Occipital lobe (tissue), 1 donor: ENCODE measurements at regions not wholly inside any gene's neighbourhood (a gene's known extent, or its start where the extent isn't known, plus 50 kb on each side); places are given as distances from the start of the nearest gene placed in this dataset.

Experiments used
- DNase-seq: peaks from one replicate; lab custom pipeline; 2025; lab: John Stamatoyannopoulos, UW

- no peak for DNase-seq
Measured at GRCh38 chr12:94027561-94027960, 120.8 kb upstream of the PLXNC1 start.

- no peak for DNase-seq
Measured at GRCh38 chr12:94031763-94032162, 116.6 kb upstream of the PLXNC1 start.

DNA sequence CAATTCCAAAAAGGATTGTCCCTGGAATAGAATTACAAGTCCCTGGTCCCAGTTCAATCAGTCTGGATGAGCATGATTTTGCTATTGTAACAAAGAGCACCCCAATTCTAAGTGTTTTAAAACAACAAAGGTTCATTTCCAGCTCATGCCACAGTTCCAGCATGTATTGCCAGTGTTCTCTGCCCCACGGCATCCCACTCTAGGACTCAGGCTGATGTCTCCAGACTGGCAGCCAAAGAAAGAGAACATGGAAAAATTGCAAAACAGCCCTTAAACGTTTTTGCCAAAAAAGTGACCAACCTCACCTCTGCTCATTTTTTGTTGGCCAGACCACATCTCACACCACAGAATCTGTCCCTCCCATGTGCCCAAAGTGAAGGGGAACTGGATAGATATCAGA is 116.0 kb upstream of the PLXNC1 start:
- DNase-seq: no peak

- no peak for DNase-seq
Measured at GRCh38 chr12:94033101-94033500, 115.3 kb upstream of the PLXNC1 start.

DNA sequence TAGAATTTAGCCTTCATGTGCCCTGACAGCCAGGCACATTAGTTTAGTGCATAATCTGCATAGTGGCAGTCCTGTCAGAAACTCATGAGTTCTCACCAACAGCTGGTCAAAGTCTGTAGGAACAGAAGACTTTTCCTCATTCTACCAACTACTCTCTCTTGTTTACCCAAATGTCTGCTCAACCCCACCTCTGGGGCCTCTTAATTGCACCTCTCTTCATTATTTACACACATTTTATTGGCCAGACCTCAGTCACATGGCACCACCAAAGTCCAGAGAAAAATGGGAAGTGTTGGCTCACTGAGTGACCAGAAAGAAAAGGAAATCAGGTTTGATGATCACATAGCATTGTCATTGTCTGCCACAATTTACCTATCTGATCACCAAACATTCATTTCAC is 114.6 kb upstream of the PLXNC1 start:
- no peak for DNase-seq

DNA sequence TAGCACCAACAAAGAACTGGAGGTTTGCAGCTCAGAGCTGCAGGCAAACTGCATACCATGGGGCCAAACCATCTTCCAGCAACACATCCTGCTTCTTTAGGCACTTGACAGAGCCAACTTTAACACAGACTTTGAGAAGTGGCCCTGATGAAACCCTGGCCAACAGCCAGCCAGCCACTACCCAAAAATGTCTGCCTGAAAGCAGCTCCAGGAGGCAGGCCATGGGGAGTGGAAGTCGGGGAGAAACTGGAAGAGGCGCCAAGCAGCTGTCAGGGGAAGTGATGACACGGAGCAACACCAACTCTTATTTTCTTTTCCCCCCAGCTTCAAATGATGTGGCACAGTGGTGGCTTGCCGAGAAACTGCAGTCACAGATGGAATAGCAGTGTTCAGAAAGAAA is 110.9 kb upstream of the PLXNC1 start:
- DNase-seq: no peak

GRCh38 chr12:94038605-94039004 is 109.8 kb upstream of the PLXNC1 start:
- DNase-seq: no peak

DNA sequence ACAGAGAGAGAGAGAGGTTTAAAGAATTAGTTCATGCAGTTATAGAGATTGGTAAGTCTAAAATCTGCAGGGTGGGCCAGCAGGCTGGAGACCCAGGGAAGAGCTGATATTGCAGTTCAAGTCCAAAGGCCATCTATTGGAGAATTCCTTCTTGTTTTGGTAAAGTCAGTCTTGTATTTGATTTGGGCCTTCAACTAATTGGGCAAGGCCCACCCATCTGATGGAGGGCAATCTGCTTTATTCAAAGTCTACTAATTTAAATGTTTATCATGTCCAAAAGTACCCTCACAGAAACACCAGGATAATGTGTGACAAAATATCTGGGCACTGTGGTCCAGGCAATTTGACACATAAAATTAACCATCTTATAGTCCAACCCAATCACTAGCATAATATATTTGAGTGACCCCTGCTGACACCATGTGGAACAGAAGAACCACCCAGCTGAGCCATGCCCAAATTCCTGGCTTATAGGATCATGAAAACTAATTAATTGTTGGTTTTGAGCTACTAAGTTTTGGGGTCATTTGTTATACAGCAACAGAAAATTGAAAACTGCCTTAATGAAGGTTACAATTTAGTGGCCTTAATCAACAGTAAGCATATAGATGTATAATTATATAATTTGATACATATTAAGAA is 109.1 kb upstream of the PLXNC1 start:
- no peak for DNase-seq

- no peak for DNase-seq
Measured at GRCh38 chr12:94039914-94040313, 108.5 kb upstream of the PLXNC1 start.

DNA sequence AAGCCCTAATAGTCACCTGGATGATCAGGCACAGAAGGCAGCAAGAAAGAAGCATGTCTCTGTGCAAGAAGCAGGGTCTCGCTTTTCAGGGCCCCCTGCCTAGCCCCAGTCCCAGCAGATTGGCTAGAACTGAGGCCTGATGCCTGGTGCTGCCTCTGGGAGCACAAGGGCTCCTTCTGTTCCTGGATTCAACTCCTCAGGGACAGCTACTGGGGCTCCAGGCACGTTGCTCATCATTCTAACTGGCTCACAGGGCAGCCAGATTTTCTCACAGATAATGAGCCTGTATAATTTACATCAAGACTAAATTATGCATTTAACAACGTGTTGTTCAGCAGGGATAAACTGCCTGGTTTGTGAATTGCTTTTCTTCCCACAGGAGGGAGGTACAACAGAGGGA is 106.5 kb upstream of the PLXNC1 start:
- no peak for DNase-seq

- DNase-seq: no peak
Measured at GRCh38 chr12:94042321-94042720, 106.1 kb upstream of the PLXNC1 start.

- no peak for DNase-seq
Measured at GRCh38 chr12:94046626-94047410, 101.6 kb upstream of the PLXNC1 start.

DNA sequence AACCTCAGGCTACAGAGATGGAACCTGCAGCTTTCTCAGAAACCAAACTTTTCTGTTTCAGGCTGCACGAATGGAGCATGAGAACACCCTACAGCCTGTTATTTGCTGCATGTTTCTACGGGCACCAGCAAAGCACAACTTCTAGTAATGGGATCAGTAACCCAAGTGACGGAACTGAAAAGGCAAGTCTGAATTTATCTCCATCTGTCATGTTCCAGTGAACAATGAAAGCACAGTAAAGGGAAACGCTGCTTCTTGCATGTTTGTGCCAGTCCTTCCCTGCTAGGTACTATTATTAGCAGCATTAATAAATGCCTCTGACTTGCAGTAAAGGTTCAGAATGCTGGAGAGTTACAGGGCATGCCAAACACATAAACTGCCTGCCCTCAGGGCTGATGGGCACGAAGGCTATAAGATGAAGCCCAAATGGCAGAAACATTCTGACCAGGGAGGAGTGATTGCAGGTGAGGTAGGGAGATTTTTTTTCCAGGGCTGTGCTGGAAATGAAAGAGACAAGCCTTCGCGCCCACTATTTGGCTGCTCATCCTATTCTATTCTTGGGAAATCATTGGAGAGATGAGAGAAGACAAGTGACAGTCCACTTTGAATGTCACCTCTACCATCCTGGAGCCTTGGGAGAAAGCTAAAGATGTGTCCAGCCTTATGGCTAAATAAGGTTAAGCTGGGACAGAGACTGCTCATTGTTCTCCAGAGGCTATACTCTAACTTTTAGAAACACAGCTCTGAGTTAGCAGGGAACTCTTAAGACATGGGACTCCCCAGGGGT is 100.4 kb upstream of the PLXNC1 start:
- DNase-seq: no peak

- no peak for DNase-seq
Measured at GRCh38 chr12:94048757-94049156, 99.6 kb upstream of the PLXNC1 start.

DNA sequence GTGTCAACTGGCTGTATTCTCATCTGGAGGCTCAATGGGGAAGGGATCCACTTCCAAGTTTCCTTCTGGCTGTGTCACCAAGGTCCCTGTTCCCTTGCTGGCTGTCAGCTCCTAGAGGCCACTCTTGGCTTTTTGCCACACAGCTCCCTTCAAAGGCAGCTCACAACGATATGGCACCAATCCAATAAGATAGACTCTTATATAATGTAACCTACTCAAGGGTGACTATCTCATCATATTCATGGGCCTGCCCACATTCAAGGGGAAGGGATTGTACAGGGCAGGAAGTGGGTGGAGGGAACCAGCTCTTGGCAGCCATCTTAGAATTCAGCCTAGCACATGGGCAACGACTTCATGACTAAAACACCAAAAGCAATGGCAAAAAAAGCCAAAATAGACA is 98.7 kb upstream of the PLXNC1 start:
- no peak for DNase-seq

DNA sequence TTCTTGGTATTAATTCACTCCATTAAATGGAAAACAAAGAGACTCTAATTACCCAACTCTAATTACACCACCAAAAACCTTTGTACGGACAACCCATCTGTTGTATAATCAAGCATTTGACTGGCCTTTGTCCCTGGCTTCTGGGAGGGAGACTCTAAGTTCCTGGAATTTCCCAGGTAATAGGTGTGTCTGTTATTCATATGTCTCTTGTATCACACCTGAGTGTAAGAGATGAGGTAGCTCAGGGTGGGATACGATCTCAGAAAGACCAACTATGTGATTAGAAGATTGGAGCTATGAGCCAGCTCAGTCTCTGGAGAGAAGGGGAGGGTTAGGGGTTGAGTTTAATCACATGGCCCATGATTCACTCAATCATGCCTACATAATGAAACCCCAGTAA is 94.7 kb upstream of the PLXNC1 start:
- DNase-seq: no peak

DNA sequence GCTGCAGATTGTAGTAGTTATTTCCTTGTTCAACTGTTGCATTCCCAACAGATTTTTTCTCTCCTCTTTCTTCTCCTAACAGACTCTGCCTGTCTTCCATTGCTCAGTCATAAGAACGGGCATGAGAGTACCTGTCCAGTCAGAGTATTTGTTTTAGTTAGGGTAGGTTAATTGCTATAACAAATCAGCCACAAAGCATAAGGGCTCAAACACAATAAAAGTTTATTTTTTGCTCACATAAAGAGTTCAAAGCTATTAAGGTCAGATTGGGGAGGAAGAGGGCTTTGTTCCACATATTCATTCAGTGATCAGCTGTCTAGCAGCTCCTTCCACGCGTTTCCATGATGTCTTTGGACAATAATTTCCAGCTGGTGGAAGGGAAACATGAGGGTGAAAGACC is 92.8 kb upstream of the PLXNC1 start:
- no peak for DNase-seq

- DNase-seq: no peak
Measured at GRCh38 chr12:94056419-94057158, 91.8 kb upstream of the PLXNC1 start.

GRCh38 chr12:94057262-94058151 is 90.9 kb upstream of the PLXNC1 start:
- DNase-seq: no peak
